ENCODE measurements at regions not wholly inside any gene's neighbourhood (a gene's known extent, or its start where the extent isn't known, plus 50 kb on each side); places are given as distances from the start of the nearest gene placed in this dataset.

DNA sequence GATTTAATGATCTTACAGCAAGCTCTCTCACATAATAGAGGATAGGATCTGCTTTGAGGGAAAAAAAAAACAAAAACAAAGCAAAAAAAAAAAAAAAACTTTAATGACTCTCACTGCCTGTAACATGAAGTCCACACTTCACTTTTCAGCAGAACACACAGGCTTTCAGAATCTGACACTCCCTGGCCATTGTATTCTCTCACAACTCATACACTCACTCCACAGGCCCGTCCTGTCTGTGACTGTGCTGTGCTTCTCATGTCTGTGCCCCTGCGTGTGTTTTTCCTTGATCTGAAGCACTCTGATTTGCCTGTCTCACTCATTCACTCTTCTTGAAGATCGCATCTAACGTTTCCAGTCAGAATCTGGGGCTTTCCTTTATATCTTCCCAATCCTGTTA lies 460.8 kb downstream of the TMA16 start:
- H3K4me1 ChIP-seq = no peaks in the 10 kb centered on the region
- no peak overlapping the region for H3K27ac ChIP-seq
- TF ChIP-seq, protein P1, sequence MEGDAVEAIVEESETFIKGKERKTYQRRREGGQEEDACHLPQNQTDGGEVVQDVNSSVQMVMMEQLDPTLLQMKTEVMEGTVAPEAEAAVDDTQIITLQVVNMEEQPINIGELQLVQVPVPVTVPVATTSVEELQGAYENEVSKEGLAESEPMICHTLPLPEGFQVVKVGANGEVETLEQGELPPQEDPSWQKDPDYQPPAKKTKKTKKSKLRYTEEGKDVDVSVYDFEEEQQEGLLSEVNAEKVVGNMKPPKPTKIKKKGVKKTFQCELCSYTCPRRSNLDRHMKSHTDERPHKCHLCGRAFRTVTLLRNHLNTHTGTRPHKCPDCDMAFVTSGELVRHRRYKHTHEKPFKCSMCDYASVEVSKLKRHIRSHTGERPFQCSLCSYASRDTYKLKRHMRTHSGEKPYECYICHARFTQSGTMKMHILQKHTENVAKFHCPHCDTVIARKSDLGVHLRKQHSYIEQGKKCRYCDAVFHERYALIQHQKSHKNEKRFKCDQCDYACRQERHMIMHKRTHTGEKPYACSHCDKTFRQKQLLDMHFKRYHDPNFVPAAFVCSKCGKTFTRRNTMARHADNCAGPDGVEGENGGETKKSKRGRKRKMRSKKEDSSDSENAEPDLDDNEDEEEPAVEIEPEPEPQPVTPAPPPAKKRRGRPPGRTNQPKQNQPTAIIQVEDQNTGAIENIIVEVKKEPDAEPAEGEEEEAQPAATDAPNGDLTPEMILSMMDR (IDR thresholded peaks at IDR 0.05) = no peak
- TF ChIP-seq POLR2A (IDR thresholded peaks at IDR 0.05) = no peak
- TF ChIP-seq POLR2AphosphoS5 (IDR thresholded peaks at IDR 0.05; ENCODE audit: insufficient read depth in 1 of 2, low read depth in 1 of 2) = no peak
- intact Hi-C loops (cut with DNase I) = no loop called here
- H3K4me3 ChIP-seq = no peak overlapping the region
- no peaks in the 10 kb centered on the region for H3K27me3 ChIP-seq
- no peaks in the 10 kb centered on the region for H3K9me3 ChIP-seq
- no peak for DNase-seq (ENCODE audit: extremely low spot score in 2 of 2)
- H3K36me3 ChIP-seq = no peaks in the 10 kb centered on the region

DNA sequence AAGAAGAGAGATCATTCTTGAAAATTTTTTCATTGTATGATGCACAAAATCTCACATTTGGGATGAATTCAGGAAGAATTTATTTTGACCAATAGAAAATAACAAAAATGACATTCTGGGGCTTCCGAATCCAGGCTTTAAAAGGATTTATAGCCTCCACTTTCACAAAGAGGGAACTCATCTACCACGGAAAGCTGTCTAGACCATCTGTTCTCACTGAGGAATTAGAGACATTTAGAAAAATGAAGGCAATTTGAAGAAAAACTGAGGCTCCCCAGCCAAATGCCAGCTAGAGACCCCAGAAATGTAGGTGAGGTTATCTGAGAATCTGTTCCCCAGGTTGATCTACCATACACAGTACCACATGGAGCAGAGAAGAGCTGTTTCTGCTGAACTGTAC lies 464.3 kb downstream of the TMA16 start:
- Histone ChIP-seq H3K9me3 (no peaks in the 10 kb centered on the region), H3K4me1 (no peaks in the 10 kb centered on the region), H3K36me3 (no peaks in the 10 kb centered on the region), H3K27ac (no peak overlapping the region), H3K4me3 (no peak overlapping the region), H3K27me3 (no peaks in the 10 kb centered on the region)
- TF ChIP-seq, protein P1 (IDR thresholded peaks at IDR 0.05) = no peak
- no peak for TF ChIP-seq POLR2A (IDR thresholded peaks at IDR 0.05)
- TF ChIP-seq POLR2AphosphoS5 (IDR thresholded peaks at IDR 0.05; ENCODE audit: insufficient read depth in 1 of 2, low read depth in 1 of 2) = no peak
- intact Hi-C loops (cut with DNase I) = no loop called here
- DNase-seq (ENCODE audit: extremely low spot score in 2 of 2) = no peak

DNA sequence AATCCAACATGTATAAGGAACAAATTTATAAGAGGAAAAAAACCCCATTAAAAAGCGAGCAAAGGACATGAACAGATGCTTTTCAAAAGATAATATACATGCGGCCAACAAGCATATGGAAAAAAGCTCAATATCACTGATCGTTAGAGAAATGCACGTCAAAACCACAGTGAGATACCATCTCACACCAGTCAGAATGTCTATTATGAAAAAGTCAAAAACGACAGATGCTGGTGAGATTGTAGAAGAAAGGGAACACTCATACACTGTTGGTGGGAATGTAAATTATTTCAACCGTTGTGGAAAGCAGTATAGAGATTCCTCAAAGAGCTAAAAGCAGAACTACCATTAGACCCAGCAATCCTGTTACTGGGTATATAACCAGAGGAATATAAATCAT lies 465.4 kb downstream of the TMA16 start:
- no peaks in the 10 kb centered on the region for H3K4me1 ChIP-seq
- no peak for DNase-seq (ENCODE audit: extremely low spot score in 2 of 2)
- no peak overlapping the region for H3K27ac ChIP-seq
- intact Hi-C loops (cut with DNase I) = no loop called here
- no peaks in the 10 kb centered on the region for H3K36me3 ChIP-seq
- no peaks in the 10 kb centered on the region for H3K27me3 ChIP-seq
- H3K4me3 ChIP-seq = no peak overlapping the region
- H3K9me3 ChIP-seq = no peaks in the 10 kb centered on the region
- TF ChIP-seq, protein P1 (IDR thresholded peaks at IDR 0.05) = no peak
- TF ChIP-seq POLR2AphosphoS5 (IDR thresholded peaks at IDR 0.05; ENCODE audit: insufficient read depth in 1 of 2, low read depth in 1 of 2) (no peak), POLR2A (IDR thresholded peaks at IDR 0.05) (no peak)

DNA sequence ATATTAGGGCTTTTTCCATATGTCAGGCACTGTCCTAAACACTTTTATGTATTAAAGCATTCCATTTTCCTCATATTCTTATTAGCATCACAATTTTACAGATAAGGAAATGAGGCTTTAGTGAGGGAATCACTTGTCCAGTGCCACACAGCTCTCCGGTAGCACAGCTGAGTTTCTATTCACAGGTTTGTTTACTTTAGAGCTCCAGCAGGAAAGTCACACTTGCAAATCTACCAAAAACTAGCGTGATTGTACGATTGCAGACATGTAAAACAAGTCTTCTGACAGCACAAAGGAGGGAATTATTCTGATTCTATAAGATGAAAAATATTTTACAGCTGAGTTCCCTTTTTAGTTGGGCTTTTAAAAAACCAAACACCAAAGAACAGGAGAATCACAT lies 472.1 kb downstream of the TMA16 start:
- H3K9me3 ChIP-seq = no peaks in the 10 kb centered on the region
- DNase-seq (ENCODE audit: extremely low spot score in 2 of 2) = no peak
- no peak overlapping the region for H3K4me3 ChIP-seq
- H3K4me1 ChIP-seq = no peaks in the 10 kb centered on the region
- H3K36me3 ChIP-seq = no peaks in the 10 kb centered on the region
- H3K27ac ChIP-seq = no peak overlapping the region
- TF ChIP-seq POLR2A (IDR thresholded peaks at IDR 0.05) = no peak
- no peak for TF ChIP-seq POLR2AphosphoS5 (IDR thresholded peaks at IDR 0.05; ENCODE audit: insufficient read depth in 1 of 2, low read depth in 1 of 2)
- TF ChIP-seq, protein P1 (IDR thresholded peaks at IDR 0.05) = no peak
- H3K27me3 ChIP-seq = no peaks in the 10 kb centered on the region
- intact Hi-C loops (cut with DNase I) = no loop called here

DNA sequence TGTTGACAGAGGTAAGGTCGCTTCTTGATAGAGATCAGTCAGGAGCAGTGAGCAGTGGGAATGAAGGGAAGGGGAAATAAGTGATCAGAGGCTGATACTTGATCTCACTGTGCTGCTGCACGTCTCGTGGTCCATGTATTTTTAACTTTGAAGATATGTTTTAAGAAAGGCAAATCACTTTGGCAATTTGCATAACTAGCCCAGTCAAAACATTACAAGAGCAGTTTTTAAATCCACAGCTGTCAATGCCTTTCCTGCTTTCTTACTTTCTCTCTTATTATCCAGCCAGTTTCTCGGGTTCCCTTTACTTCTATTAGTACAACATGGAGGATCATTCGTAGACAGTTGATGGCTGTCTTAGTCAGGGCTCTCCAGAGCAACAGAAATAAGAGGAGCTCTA lies 472.8 kb downstream of the TMA16 start:
- Histone ChIP-seq H3K27ac (no peak overlapping the region), H3K4me1 (no peaks in the 10 kb centered on the region), H3K4me3 (no peak overlapping the region), H3K9me3 (no peaks in the 10 kb centered on the region), H3K36me3 (no peaks in the 10 kb centered on the region), H3K27me3 (no peaks in the 10 kb centered on the region)
- no peak for DNase-seq (ENCODE audit: extremely low spot score in 2 of 2)
- TF ChIP-seq POLR2AphosphoS5 (IDR thresholded peaks at IDR 0.05; ENCODE audit: insufficient read depth in 1 of 2, low read depth in 1 of 2) = no peak
- TF ChIP-seq, protein P1 (IDR thresholded peaks at IDR 0.05) = no peak
- no peak for TF ChIP-seq POLR2A (IDR thresholded peaks at IDR 0.05)
- intact Hi-C loops (cut with DNase I) = no loop called here

Data from vagina (tissue), 2 donors.